AG10803 (cell line): ENCODE measurements at regions not wholly inside any gene's neighbourhood (a gene's known extent, or its start where the extent isn't known, plus 50 kb on each side); places are given as distances from the start of the nearest gene placed in this dataset.

ENCODE experiments used
- DNase-seq: peaks from one replicate; pipeline ENCODE4 v3.0.0; 2010; ENCODE audit warnings: low read depth
- H3K4me3 ChIP-seq: 2 replicates; pipeline ENCODE4 v1.5.1; 2011; ENCODE audit warnings: mild to moderate bottlenecking, low read length, control low read depth
- TF ChIP-seq, protein P1 (sequence below): conservative IDR thresholded peaks from 2 replicates; pipeline ENCODE4 v1.5.1; 2011; ENCODE audit warnings: mild to moderate bottlenecking, low read length, control low read depth, inconsistent platforms

- H3K4me3 ChIP-seq = no peak overlapping the region
Observed at GRCh38 chr9:75695921-75696320, 194.6 kb upstream of the PCSK5 start.

GRCh38 chr9:75699017-75699416 lies 191.5 kb upstream of the PCSK5 start:
- TF ChIP-seq, protein P1, sequence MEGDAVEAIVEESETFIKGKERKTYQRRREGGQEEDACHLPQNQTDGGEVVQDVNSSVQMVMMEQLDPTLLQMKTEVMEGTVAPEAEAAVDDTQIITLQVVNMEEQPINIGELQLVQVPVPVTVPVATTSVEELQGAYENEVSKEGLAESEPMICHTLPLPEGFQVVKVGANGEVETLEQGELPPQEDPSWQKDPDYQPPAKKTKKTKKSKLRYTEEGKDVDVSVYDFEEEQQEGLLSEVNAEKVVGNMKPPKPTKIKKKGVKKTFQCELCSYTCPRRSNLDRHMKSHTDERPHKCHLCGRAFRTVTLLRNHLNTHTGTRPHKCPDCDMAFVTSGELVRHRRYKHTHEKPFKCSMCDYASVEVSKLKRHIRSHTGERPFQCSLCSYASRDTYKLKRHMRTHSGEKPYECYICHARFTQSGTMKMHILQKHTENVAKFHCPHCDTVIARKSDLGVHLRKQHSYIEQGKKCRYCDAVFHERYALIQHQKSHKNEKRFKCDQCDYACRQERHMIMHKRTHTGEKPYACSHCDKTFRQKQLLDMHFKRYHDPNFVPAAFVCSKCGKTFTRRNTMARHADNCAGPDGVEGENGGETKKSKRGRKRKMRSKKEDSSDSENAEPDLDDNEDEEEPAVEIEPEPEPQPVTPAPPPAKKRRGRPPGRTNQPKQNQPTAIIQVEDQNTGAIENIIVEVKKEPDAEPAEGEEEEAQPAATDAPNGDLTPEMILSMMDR = no peak
- no peak overlapping the region for H3K4me3 ChIP-seq
- DNase-seq = no peak

More at GRCh38 chr9:75695921-75696320, 194.6 kb upstream of the PCSK5 start:
- TF ChIP-seq, protein P1 = no peak
- DNase-seq = no peak

DNA sequence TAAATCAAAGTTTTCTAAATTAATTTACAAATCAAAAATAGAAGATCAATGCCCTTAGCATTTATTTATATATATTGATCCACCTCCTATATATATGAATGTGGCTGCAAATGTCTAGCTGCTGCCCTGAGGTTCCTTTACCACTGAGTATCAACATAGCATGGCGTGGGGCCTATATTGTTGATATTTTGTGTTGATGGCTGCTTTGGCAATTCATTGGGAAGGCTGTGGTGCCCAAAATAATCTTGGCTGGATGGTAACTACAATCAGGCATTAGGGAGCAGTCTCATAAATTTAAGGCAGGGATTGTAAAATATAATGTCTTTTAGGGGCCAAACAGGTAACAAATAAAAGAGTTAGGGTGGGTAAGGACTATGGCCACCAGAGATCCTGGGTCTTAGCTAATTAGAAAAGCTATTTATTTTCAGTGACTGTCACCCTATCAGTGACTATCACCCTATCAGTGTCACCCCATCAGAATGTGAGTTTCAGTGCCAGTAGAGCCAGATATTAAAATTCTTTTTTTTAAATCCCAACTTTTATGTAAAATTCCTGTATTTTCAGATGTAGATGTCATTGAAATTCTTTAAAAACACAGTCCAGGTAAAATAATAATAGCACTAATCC lies 190.7 kb upstream of the PCSK5 start:
- TF ChIP-seq, protein P1 = no peak
- no peak overlapping the region for H3K4me3 ChIP-seq
- DNase-seq = no peak

GRCh38 chr9:75700252-75700640 lies 190.2 kb upstream of the PCSK5 start:
- no peak for DNase-seq
- no peak overlapping the region for H3K4me3 ChIP-seq
- TF ChIP-seq, protein P1 = no peak

GRCh38 chr9:75707191-75707590 lies 183.3 kb upstream of the PCSK5 start:
- DNase-seq = peak; percentile 4
- no peak overlapping the region for H3K4me3 ChIP-seq
- TF ChIP-seq, protein P1 = no peak

DNA sequence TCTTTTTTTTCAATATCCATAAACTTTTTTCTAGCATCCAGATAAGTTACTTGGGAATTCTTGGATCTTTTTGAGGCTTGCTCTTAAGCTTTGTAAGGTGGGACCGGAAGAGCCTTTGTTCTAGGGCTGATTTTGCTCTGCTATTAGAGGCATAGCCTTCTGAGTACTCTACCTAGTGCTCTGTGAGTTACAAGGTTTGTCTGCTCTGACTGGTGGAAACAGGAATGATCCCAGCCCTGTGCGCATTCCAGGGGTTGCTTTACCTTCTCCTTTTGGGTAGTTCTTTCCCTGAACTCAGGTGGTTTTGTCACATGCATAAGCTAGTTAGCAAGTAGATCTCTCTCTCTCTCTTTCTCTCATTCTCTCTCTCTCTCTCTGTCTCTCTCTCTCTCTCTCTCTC lies 180.8 kb upstream of the PCSK5 start:
- H3K4me3 ChIP-seq = no peak overlapping the region
- TF ChIP-seq, protein P1 = no peak
- DNase-seq = no peak

DNA sequence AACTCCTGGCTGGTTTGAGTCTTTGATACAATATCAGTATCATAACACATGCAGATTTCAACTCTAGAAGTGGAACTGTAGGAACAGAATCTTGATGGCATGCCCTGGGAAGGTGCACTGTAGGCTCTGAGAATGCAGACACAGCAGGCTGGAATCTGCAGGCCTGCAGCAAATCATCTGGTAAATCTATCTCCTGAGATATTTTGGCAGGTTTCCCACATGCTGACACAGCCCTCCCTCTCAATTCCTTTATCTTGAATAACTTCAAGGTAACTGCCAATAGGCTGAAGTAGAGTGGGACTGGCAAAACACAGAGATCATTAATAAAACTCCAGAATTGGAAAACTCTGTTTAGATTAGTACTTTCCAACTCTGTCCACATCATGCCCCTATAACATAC lies 177.8 kb upstream of the PCSK5 start:
- no peak overlapping the region for H3K4me3 ChIP-seq
- TF ChIP-seq, protein P1 = no peak
- DNase-seq = no peak
